GM18511 (cell line): ENCODE measurements at regions not wholly inside any gene's neighbourhood (a gene's known extent, or its start where the extent isn't known, plus 50 kb on each side); places are given as distances from the start of the nearest gene placed in this dataset.
A peak's percentile ranks its signal among the peaks of the same experiment; 100 is the strongest.
"Not testable (repeated sequence)": the region's sequence is repeated elsewhere in the genome, so short reads cannot be mapped to it uniquely, and the experiment has no call there.

Source experiments
- ATAC-seq: cut with Tn5 transposase; IDR thresholded peaks from one replicate; pipeline ENCODE4 v1.9.1; 2021; ENCODE audit warnings: mild to moderate bottlenecking, moderate library complexity; ENCODE audit not compliant: unreplicated experiment

DNA sequence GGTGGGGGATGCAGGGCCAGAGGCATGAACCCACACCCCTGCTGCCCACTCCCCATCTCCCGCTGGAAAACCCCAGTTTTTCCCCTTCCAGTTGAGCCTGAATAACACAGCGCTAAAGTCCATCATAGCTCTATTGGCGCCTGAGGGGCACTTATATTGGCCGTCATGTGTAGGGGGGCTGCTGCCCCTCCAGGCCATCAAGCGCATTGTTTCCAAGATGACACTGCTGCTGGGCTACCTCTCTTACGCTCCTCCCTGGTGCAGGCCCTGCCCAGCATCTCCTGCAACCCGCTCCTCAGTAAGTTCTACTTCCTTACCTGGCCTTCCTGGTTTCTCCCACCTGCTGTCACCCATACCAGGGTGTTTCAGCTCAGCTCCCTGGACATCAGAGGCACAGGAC lies 205.0 kb upstream of the RPL34 start:
- no peak for ATAC-seq

DNA sequence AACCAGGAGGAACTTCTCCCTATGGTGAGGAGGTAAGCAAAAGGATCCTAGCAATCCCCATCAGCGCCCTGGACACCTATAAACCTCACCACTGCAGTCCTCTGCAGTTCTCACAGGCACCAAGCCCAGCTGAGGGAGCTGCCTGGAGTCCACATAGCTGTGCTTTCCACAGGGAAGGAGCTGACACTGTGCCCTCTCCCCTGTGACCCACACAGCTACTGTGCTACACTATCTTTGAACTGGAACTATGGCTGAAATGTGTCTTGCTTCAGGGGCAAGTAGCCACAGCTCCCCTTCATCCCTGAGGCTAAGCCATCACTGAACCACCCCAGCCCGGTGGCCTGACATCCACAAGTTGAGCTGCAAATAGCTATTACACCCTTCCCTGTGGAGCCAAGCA lies 208.5 kb upstream of the RPL34 start:
- ATAC-seq: no peak

DNA sequence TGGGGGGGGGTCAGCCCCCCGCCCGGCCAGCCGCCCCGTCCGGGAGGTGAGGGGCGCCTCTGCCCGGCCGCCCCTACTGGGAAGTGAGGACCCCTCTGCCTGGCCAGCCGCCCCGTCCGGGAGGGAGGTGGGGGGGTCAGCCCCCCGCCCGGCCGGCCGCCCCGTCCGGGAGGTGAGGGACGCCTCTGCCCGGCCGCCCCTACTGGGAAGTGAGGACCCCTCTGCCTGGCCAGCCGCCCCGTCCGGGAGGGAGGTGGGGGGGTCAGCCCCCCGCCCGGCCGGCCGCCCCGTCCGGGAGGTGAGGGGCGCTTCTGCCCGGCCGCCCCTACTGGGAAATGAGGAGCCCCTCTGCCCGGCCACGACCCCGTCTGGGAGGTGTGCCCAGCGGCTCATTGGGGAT lies 210.7 kb upstream of the RPL34 start:
- not testable (repeated sequence) for ATAC-seq

DNA sequence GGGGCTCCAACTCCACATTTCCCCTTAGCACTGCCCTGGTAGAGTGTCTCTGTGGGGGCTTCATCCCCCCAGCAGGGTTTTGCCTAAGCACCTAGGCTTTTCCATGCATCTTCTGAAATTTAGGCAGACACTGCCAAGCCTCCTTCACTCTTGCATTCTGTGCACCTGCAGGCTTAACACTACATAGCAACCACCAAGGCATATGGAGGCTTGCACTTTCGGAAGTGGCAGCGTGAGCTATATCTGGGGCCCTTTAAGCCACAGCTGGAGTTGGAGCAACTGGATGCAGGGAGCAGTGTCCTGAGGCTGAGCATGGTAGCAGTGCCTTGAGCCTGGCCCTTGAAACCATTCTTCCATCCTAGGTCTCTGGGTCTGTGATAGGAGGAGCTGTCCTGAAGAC lies 214.8 kb upstream of the RPL34 start:
- ATAC-seq: no peak

DNA sequence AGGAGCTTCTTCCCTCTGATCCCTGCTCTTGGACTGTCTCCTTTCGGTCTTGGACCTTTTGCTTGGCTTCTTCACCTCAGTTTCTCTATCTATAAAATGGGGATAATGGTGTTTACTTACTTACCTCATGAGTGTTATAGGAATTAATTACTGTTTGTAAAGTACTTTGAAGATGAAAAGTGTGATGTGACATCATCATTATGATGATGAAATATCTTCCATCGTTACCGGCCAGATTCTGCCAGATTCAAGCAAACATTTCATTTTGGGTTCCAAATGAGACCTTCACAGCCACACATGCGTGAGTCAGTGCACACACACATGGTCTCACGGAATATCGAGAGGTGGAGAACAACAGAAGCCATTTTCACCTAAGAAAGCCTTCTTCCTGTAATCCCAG lies 220.1 kb upstream of the RPL34 start:
- no peak for ATAC-seq

GRCh38 chr4:108399610-108400265 lies 220.6 kb upstream of the RPL34 start:
- no peak for ATAC-seq

- no peak for ATAC-seq
Observed at GRCh38 chr4:108398836-108399235, 221.5 kb upstream of the RPL34 start.

GRCh38 chr4:108398316-108398715 lies 222.1 kb upstream of the RPL34 start:
- no peak for ATAC-seq

DNA sequence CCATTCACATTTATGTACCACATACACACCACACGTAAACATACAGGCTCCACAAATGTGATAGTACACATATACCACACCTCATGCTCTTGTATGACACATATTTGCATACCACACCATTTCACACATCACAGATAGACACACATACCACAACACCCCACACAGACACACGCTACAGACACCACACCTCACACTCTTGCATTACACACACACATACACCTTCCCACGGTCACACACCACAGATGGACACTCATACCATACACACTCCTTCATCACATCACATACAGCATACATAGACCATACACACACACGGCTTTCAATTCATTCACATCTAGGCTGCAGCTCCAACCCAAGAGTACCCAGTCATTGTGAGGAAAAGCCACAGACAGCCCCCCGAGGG lies 222.5 kb upstream of the RPL34 start:
- ATAC-seq: no peak

- ATAC-seq: no peak
Observed at GRCh38 chr4:108396900-108397497, 223.4 kb upstream of the RPL34 start.

DNA sequence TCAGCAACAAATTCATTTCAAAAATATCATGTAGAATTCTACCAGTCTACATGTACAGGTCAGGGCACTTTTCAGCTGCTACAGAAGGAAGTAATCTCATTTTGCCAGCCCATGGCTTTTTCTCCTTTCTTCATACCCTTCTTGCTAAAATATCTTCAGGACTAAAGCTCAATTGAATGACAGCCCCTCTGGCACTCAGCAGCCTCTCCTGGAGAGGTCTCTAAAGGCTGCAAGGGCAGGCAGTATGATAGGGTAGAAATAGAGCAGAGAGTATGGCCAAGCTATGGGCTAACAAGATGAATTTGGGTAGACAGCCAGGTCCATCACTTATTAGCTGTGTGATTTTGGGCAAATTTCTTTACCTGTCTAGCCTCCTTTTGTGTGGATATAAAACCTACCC lies 224.6 kb upstream of the RPL34 start:
- ATAC-seq: no peak

GRCh38 chr4:108393890-108394472 lies 225.2 kb upstream of the LEF1 start:
- ATAC-seq: no peak

DNA sequence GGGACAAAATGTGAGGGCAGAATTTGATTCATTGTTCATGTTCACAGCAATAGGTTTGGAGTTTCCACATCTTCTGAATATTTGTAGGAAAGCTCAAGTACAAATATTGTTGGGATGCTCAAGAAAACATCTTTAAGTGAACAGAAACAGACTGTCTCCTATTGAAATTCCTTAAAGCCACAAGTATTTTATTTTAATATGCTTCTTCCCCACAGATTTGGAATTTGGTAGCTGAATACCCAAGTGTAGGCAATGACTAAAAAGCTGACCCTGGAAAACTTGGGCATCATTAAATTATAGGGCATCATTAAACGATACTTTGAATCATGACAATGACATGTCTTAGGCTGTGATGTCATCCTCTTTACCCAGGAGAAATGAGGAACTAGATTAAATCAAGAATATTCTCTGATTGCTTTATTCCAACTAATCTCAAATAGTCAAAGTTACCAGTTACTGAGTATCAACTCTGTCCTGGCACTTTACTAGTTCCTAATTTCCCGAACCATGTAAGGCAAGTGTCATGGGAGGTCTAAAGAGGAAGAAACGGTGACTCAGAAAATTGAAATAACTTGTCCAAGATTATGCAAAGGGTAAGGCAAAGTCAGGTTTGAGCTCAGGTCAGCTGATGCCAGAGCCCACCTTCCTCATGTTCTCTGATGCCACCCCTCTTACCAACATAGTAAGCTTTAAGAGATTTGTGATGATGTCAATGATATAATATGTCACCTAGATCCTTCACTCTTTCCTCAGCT lies 223.1 kb upstream of the LEF1 start:
- no peak for ATAC-seq

DNA sequence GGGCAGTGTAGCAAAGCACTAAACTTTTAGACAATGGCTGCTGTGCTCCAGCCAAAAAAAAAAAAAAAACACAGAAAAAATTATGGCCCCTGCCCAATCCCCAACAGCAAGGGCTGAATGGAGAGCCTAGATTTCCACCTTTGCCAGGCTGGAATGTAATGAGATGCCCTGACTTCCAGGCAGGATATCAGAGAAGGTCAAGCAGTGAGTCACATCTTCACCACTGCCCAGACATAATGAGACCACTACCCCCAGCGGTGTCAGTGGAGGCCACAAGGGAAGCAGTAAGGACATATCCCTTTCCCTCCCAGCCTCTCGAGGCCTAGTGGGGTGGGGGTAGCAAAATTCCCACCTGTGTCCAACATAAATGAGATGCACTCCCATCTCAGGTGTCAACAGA lies 216.3 kb upstream of the LEF1 start:
- ATAC-seq: peak; percentile 8

DNA sequence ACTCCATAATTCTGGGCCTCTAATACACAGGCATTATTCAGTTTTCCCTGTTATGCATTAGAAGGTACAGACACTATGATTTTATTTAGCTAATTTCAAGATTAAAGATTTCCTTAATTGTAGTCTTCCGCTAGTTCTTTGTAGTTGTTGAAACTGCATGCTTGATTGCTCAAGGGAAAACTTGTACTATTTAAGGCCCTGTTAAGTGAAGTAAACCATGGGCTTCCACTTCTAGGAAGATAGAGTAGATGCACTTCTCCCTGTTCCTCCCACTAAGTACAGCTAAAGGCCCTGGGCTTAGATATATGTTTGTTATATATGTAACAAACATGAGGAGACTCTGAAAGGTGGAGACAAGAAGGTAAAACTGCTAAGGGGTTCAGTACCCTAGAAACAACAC lies 215.8 kb upstream of the LEF1 start:
- ATAC-seq: peak; percentile 68

DNA sequence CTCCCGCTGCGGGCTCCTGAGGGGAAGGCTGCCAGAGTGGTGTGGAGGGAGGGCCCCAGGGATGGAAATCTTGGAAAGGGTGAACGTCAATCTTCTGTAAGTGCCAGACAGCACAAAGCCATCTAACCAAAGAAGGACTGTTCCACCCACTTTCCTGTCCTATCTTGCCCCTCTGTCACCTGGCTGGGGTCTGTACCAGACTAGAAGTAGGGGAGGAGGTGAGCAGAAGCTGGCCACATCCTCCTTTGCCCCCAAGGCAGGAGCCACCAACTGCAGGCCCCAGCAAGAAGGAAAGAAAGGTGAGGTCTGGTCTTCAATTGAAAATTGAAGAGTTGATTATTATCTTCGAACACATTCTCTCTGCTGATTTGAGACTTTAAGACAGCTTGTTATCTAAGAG lies 214.4 kb upstream of the LEF1 start:
- ATAC-seq: no peak

DNA sequence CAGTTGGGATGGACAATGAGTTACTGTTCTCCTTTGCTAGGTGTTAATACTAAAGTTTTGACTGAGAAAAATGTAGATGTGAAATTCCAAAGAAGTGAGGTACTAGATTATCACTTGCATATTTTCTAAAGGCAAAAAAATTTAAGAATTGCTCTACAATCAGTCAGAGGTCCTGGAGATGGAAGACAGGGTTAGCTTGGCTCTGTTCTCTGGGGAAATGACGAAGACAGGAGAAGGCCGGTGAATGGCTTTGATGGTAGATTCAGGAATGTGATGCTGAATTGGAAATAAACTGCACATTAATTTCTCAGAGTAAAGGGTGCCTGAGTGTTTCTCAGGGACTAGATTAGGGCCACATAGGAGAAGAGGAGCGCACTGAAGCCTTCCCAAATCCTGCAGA lies 214.0 kb upstream of the LEF1 start:
- no peak for ATAC-seq

GRCh38 chr4:108378164-108378563 lies 209.4 kb upstream of the LEF1 start:
- no peak for ATAC-seq

DNA sequence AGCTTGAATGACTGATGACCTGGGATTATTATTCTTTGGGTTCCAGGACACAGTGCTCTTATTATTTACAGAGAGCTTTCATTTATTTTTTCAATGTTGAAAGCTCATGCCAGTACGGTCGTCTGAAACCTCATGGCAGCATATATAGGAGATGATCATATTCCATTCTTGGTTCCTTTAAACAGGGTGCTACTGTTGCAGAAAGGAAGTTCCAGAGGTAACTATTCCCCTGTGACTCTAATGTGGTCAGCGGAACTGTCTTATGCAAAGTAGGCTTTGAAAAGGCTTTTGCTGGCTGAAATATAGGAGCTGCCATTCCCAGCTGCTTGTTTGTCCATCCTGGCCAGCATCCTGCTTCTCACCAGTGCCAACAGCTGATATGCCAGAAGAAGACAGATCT lies 208.3 kb upstream of the LEF1 start:
- no peak for ATAC-seq

GRCh38 chr4:108375434-108375833 lies 206.7 kb upstream of the LEF1 start:
- ATAC-seq: no peak

DNA sequence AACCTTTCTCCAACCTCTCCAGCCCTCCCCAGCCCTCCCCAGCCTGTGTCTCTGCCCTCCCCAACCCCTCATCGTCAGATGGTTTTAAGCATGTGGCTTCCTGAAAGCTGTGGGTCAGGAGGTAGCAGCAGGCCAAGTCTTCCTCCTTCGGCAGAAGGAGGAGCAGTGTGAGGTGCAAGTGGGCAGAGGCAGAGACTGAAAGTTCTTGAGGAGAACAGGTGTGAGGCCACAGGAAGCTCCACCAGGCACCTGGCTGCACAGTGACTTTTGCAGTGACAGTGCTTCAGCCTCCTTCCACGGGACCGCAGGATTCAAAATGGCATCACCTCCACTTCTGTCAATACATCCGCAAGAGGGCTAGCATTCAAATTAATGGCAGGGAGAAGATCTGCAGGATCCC lies 203.9 kb upstream of the LEF1 start:
- no peak for ATAC-seq

GRCh38 chr4:108371282-108371681 lies 202.6 kb upstream of the LEF1 start:
- ATAC-seq: no peak
